Thyroid gland (tissue), 4 donors: ENCODE measurements at regions not wholly inside any gene's neighbourhood (a gene's known extent, or its start where the extent isn't known, plus 50 kb on each side); places are given as distances from the start of the nearest gene placed in this dataset.

Experiments used
- DNase-seq, 2 donors: peaks; one replicate each; pipeline ENCODE4 v3.0.0-alpha.2; 2019
- H3K27ac ChIP-seq, 3 donors: fragments of 200-600 bp; sonication (generic); 1 replicate in 2 of 3; 2 replicates in 1 of 3; pipeline ENCODE4 v1.5.1; 2016 to 2019; ENCODE audit warnings: mild to moderate bottlenecking in 1 of 3, moderate library complexity in 1 of 3
- H3K27me3 ChIP-seq: fragments of 200-600 bp; sonication (generic); one replicate; pipeline ENCODE4 v1.5.1; 2019
- H3K36me3 ChIP-seq, 2 donors: fragments of 200-600 bp; sonication (generic); one replicate each; pipeline ENCODE4 v1.5.1; 2016 to 2019
- H3K4me1 ChIP-seq, 2 donors: fragments of 200-600 bp; sonication (generic); one replicate each; pipeline ENCODE4 v1.5.1; 2017 to 2019
- H3K4me3 ChIP-seq, 3 donors: fragments of 200-600 bp; sonication (generic); replicated peaks in 1 of 3; 1 replicate in 2 of 3; 2 replicates in 1 of 3; pipeline ENCODE4 v1.5.1; 2016; ENCODE audit warnings: mild to moderate bottlenecking in 1 of 3
- H3K9me3 ChIP-seq: fragments of 200-600 bp; sonication (generic); one replicate; pipeline ENCODE4 v1.5.1; 2017
- CTCF ChIP-seq, 6 experiments: fragments of 200-600 bp in 3 of 6; fragments of 450-650 bp in 3 of 6; sonication (generic) in 3 of 6; IDR thresholded peaks; one replicate each; pipeline ENCODE4 v1.5.1; 2016 to 2019; ENCODE audit warnings: antibody characterized with exemption in 6 of 6, mild to moderate bottlenecking in 2 of 6, inconsistent platforms in 1 of 6, moderate library complexity in 1 of 6
- POLR2A ChIP-seq, 2 donors: fragments of 450-650 bp; IDR thresholded peaks; one replicate each; pipeline ENCODE4 v1.6.1; 2017; ENCODE audit warnings: antibody characterized with exemption in 2 of 2, mild to moderate bottlenecking in 2 of 2, moderate library complexity in 1 of 2
- WGBS, 2 donors: methylation state at CpG; one replicate each; pipeline ENCODE4 v1.1.5; 2017; 5-methylcytosine and 5-hydroxymethylcytosine counted together
- intact Hi-C: fragments of 100-400 bp; cut with DNase I; formaldehyde crosslinking; loops from one replicate; pipeline ENCODE4 v1.15.1; 2023

GRCh38 chr21:27244776-27245175 is 277.9 kb upstream of the ADAMTS5 start:
- Histone ChIP-seq H3K4me3 (no peak overlapping the region), H3K9me3 (no peaks in the 10 kb centered on the region), H3K4me1 (no peaks in the 10 kb centered on the region), H3K27me3 (no peaks in the 10 kb centered on the region), H3K27ac (peak overlapping the region in 2 of 3 donors; percentile 29 to 55), H3K36me3 (no peaks in the 10 kb centered on the region)
- TF ChIP-seq POLR2A (IDR thresholded peaks at IDR 0.05) (no peak), CTCF (IDR thresholded peaks at IDR 0.05) (no peak)
- 78 to 82% methylated on average over 3 of the region's 3 CpGs for WGBS, 2 donors
- intact Hi-C loops: no loop called here
- no peak for DNase-seq

- intact Hi-C loops: no loop called here
- WGBS, 2 donors: 81% methylated on average over 2 of the region's 2 CpGs
- Histone ChIP-seq H3K4me3 (no peak overlapping the region), H3K36me3 (no peaks in the 10 kb centered on the region), H3K27ac (peak overlapping the region in 1 of 3 donors; percentile 62), H3K4me1 (no peaks in the 10 kb centered on the region), H3K27me3 (no peaks in the 10 kb centered on the region), H3K9me3 (no peaks in the 10 kb centered on the region)
- TF ChIP-seq POLR2A (IDR thresholded peaks at IDR 0.05) (no peak), CTCF (IDR thresholded peaks at IDR 0.05) (no peak)
- DNase-seq: no peak
Measured at GRCh38 chr21:27244352-27244751, 277.5 kb upstream of the ADAMTS5 start.

- Histone ChIP-seq H3K9me3 (no peaks in the 10 kb centered on the region), H3K27me3 (no peaks in the 10 kb centered on the region), H3K36me3 (no peaks in the 10 kb centered on the region), H3K27ac (no peak overlapping the region), H3K4me3 (no peak overlapping the region), H3K4me1 (no peaks in the 10 kb centered on the region)
- no peak for TF ChIP-seq POLR2A (IDR thresholded peaks at IDR 0.05)
- no peak for TF ChIP-seq CTCF (IDR thresholded peaks at IDR 0.05)
- WGBS, 2 donors: 84 to 89% methylated on average over 2 of the region's 2 CpGs
- no peak for DNase-seq
- intact Hi-C loops: no loop called here
Measured at GRCh38 chr21:27240839-27241238, 274.0 kb upstream of the ADAMTS5 start.

- Histone ChIP-seq H3K27ac (no peak overlapping the region), H3K36me3 (no peaks in the 10 kb centered on the region), H3K4me3 (no peak overlapping the region), H3K27me3 (no peaks in the 10 kb centered on the region), H3K9me3 (no peaks in the 10 kb centered on the region), H3K4me1 (no peaks in the 10 kb centered on the region)
- WGBS, 2 donors: 76 to 79% methylated on average over 2 of the region's 2 CpGs
- TF ChIP-seq POLR2A (IDR thresholded peaks at IDR 0.05) (no peak), CTCF (IDR thresholded peaks at IDR 0.05) (no peak)
- DNase-seq: no peak
- intact Hi-C loops: no loop called here
Measured at GRCh38 chr21:27233514-27234115, 266.7 kb upstream of the ADAMTS5 start.

- TF ChIP-seq POLR2A (IDR thresholded peaks at IDR 0.05) (no peak), CTCF (IDR thresholded peaks at IDR 0.05) (no peak)
- WGBS, 2 donors: 91 to 93% methylated on average over 2 of the region's 2 CpGs
- no peaks in the 10 kb centered on the region for H3K9me3 ChIP-seq
- H3K27me3 ChIP-seq: no peaks in the 10 kb centered on the region
- no peak overlapping the region for H3K27ac ChIP-seq
- H3K4me1 ChIP-seq: peaks cover 0 to 3% of the 10 kb centered on the region in 2 donors
- intact Hi-C loops: no loop called here
- no peaks in the 10 kb centered on the region for H3K36me3 ChIP-seq
- no peak overlapping the region for H3K4me3 ChIP-seq
- DNase-seq: no peak
Measured at GRCh38 chr21:27225940-27226339, 259.1 kb upstream of the ADAMTS5 start.
